ENCODE measurements at regions not wholly inside any gene's neighbourhood (a gene's known extent, or its start where the extent isn't known, plus 50 kb on each side); places are given as distances from the start of the nearest gene placed in this dataset.

DNA sequence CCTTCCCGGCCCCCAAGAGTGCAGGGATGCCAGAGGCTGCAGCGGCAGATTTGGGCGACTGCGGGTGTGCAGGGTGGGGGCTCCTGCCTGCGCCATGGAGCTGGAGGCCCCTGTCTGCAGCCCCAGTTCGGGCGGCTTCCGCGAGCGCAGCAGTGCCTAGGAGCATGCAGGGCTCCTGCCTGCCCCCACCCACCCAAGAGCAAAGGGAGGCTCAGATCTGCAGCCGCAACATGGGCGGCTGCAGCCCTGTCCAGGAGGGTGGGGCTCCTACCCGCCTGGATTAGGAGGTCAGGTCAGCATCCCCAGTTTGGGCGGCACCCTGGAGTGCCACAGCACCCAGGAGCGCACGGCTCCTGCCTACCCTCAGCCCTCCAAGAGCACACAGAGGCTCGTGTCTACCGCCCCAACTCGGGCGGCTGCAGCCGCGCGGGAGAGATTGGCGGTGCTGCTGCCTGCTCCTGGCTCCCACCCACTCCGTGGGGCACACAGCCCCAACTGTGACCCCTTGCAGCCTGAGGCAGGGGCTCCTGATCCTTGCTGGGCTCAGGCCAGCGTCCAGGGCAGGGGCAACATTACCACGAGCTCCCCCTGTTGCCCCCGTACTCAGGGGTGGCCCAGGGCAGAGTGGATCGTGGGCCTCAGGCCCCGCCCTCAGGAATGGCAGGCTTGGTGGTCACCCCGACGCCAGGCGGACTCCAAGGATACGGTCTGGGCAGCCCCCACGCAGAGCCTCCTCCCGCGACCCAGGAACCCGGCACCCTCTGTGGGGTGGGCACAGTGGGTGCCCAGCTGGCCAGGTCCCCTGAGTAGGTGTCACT lies 55.5 kb upstream of the UNC93A start:
- Histone ChIP-seq H3K14ac (ENCODE audit: insufficient read length) (no peak overlapping the region), H4K20me1 (replicated peaks in 1 of 2; ENCODE audit: control insufficient read depth in 1 of 2, insufficient read depth in 2 of 2, low read length in 2 of 2) (peaks cover 6 to 23% of the 10 kb centered on the region in 2 experiments), H2AFZ (ENCODE audit: low read length) (no peak overlapping the region), H3K4ac (replicated peaks; ENCODE audit: insufficient read length, low read depth, low read length) (peak overlapping the region; percentile 94), H3K9ac (replicated peaks in 1 of 4; ENCODE audit: extremely low read depth in 1 of 4, low read depth in 3 of 4, low read length in 3 of 4) (no peak overlapping the region), H3K4me2 (ENCODE audit: insufficient read depth in 1 of 2, low read depth in 2 of 2, low read length in 2 of 2) (no peak overlapping the region), H3K56ac (replicated peaks; ENCODE audit: insufficient read length, low read depth, low read length) (no peak overlapping the region), H2BK5ac (ENCODE audit: low read depth, low read length) (peak overlapping the region; percentile 88), H3K23me2 (ENCODE audit: low read depth, low read length) (no peaks in the 10 kb centered on the region), H2BK120ac (replicated peaks; ENCODE audit: low read depth, low read length) (no peak overlapping the region), H3K18ac (ENCODE audit: extremely low read depth, low read length) (peak overlapping the region; percentile 65), H3K36me3 (ENCODE audit: control insufficient read depth in 2 of 4, insufficient read depth in 4 of 4, low read length in 3 of 4) (peaks cover 0 to 47% (median 22%) of the 10 kb centered on the region in 4 experiments; a peak in 5 of 8 replicates), H3K4me3 (ENCODE audit: extremely low read depth in 1 of 4, insufficient read depth in 2 of 4, low read depth in 3 of 4, low read length in 4 of 4) (no peak overlapping the region), H4K5ac (ENCODE audit: insufficient read length, low read depth, low read length) (no peak overlapping the region), H2AK5ac (ENCODE audit: low read depth, low read length) (no peak overlapping the region), H3K79me1 (ENCODE audit: low read depth, low read length) (peaks cover 4% of the 10 kb centered on the region), H4K8ac (ENCODE audit: extremely low read depth, insufficient read depth, low read length) (no peak overlapping the region; the same call in 1 of the 2 replicates), H2BK12ac (ENCODE audit: low read depth, low read length) (no peak overlapping the region), H2BK15ac (ENCODE audit: low read length) (0 out of 2 replicates have a peak overlapping the region, but pooled peaks have one; percentile 10), H3K27ac (ENCODE audit: low read depth, low read length) (no peak overlapping the region), H3K4me1 (replicated peaks in 1 of 4; ENCODE audit: control insufficient read depth in 3 of 4, insufficient read depth in 4 of 4, low read length in 3 of 4) (peaks cover 4 to 40% (median 21%) of the 10 kb centered on the region in 4 experiments), H3K23ac (ENCODE audit: insufficient read length) (no peak overlapping the region), H3K27me3 (replicated peaks in 1 of 4; ENCODE audit: control insufficient read depth in 3 of 4, extremely low read depth in 1 of 4, insufficient read depth in 3 of 4, low read length in 3 of 4) (no peaks in the 10 kb centered on the region), H3K79me2 (ENCODE audit: control insufficient read depth in 1 of 2, insufficient read depth in 2 of 2, low read length in 2 of 2) (peaks cover 6 to 56% of the 10 kb centered on the region in 2 experiments), H2BK20ac (ENCODE audit: low read length) (no peak overlapping the region), H3K9me3 (ENCODE audit: insufficient read depth in 2 of 2, low read depth in 1 of 2, low read length in 1 of 2) (no peaks in the 10 kb centered on the region), H4K91ac (replicated peaks; ENCODE audit: insufficient read length, low read length) (peak overlapping the region; percentile 74)
- no peak for FAIRE-seq
- TF ChIP-seq BACH1 (IDR thresholded peaks at IDR 0.05; ENCODE audit: low read length): no peak
- peak in 1 of 2 experiments; percentile 42; a peak in 1 of 3 replicates for TF ChIP-seq POLR2A (IDR thresholded peaks at IDR 0.05; ENCODE audit: control extremely low read depth in 1 of 2, low read depth in 2 of 2, low read length in 2 of 2)
- 90% methylated on average over 36 of the region's 38 CpGs; no CpG with 5 or more reads in 1 of the 2 experiments for WGBS, 2 experiments (ENCODE audit: extremely low coverage in 1 of 2, insufficient coverage in 1 of 2, insufficient read length in 1 of 2, insufficient replicate concordance in 2 of 2, low coverage in 1 of 2, low lambda C conversion rate in 2 of 2, missing lambda C conversion rate in 1 of 2)
- ChIA-PET CTCF (ENCODE audit: partially characterized antibody) (interaction anchor here (1.0 to 1.3 kb wide), 2 partner anchors 12 to 21 kb away, joined by 4 read pairs; no protein-coding TSS in a partner anchor), POLR2A (ENCODE audit: partially characterized antibody) (interaction anchor here (0.9 to 1.7 kb wide), 5 partner anchors 9 to 64 kb away, joined by 3 to 7 read pairs (median 3); no protein-coding TSS in a partner anchor)
- DNase-seq (ENCODE audit: low read depth in 1 of 2, low spot score in 2 of 2): peak in 1 of 2 experiments; percentile 49

Measured in H1 (cell line).